GM21576 (cell line): ENCODE measurements at regions not wholly inside any gene's neighbourhood (a gene's known extent, or its start where the extent isn't known, plus 50 kb on each side); places are given as distances from the start of the nearest gene placed in this dataset.

ENCODE experiments used
- ATAC-seq: cut with Tn5 transposase; IDR thresholded peaks from one replicate; pipeline ENCODE4 v1.9.1; 2021; ENCODE audit warnings: mild to moderate bottlenecking, moderate library complexity; ENCODE audit not compliant: unreplicated experiment

- no peak for ATAC-seq
Measured at GRCh38 chr1:186620566-186621350, 59.5 kb downstream of the PTGS2 start.

- ATAC-seq: peak; percentile 100
Measured at GRCh38 chr1:186618401-186619170, 61.6 kb downstream of the PTGS2 start.

- peak; percentile 5 for ATAC-seq
Measured at GRCh38 chr1:186617926-186618325, 62.3 kb downstream of the PTGS2 start.

GRCh38 chr1:186616511-186616910, 63.7 kb downstream of the PTGS2 start:
- no peak for ATAC-seq

GRCh38 chr1:186615332-186615731, 64.9 kb downstream of the PTGS2 start:
- no peak for ATAC-seq

- ATAC-seq: no peak
Measured at GRCh38 chr1:186611156-186611555, 69.1 kb downstream of the PTGS2 start.

- no peak for ATAC-seq
Measured at GRCh38 chr1:186609183-186609582, 71.0 kb downstream of the PTGS2 start.

- peak; percentile 89 for ATAC-seq
Measured at GRCh38 chr1:186605762-186606350, 74.4 kb downstream of the PTGS2 start.

- no peak for ATAC-seq
Measured at GRCh38 chr1:186595969-186596368, 84.3 kb downstream of the PTGS2 start.

GRCh38 chr1:186578325-186579016, 101.8 kb downstream of the PTGS2 start:
- no peak for ATAC-seq

- ATAC-seq: no peak
Measured at GRCh38 chr1:186577633-186578032, 102.6 kb downstream of the PTGS2 start.

- no peak for ATAC-seq
Measured at GRCh38 chr1:186577216-186577615, 103.0 kb downstream of the PTGS2 start.

- no peak for ATAC-seq
Measured at GRCh38 chr1:186575348-186575747, 104.9 kb downstream of the PTGS2 start.

- no peak for ATAC-seq
Measured at GRCh38 chr1:186574926-186575325, 105.3 kb downstream of the PTGS2 start.

GRCh38 chr1:186572509-186572908, 107.7 kb downstream of the PTGS2 start:
- ATAC-seq: no peak

GRCh38 chr1:186571771-186572170, 108.5 kb downstream of the PTGS2 start:
- ATAC-seq: no peak

GRCh38 chr1:186569856-186570255, 108.9 kb upstream of the PDC start:
- ATAC-seq: no peak

- no peak for ATAC-seq
Measured at GRCh38 chr1:186568221-186568620, 107.3 kb upstream of the PDC start.

GRCh38 chr1:186566140-186566855, 105.4 kb upstream of the PDC start:
- no peak for ATAC-seq

GRCh38 chr1:186564582-186564981, 103.7 kb upstream of the PDC start:
- ATAC-seq: no peak
